Choroid plexus epithelial cell (primary cell): ENCODE measurements at regions not wholly inside any gene's neighbourhood (a gene's known extent, or its start where the extent isn't known, plus 50 kb on each side); places are given as distances from the start of the nearest gene placed in this dataset.

Source experiments
- DNase-seq: peaks from one replicate; pipeline ENCODE4 v3.0.0-alpha.2; 2010; ENCODE audit warnings: low read depth
- H3K4me3 ChIP-seq: 2 replicates; pipeline ENCODE4 v1.5.1; 2011; ENCODE audit warnings: low read depth, mild to moderate bottlenecking, control low read depth, low read length, moderate library complexity
- TF ChIP-seq, protein P1 (sequence below): conservative IDR thresholded peaks from 2 replicates; pipeline ENCODE4 v1.5.1; 2011; ENCODE audit warnings: low read depth, mild to moderate bottlenecking, control low read depth, inconsistent platforms, low read length, moderate library complexity

DNA sequence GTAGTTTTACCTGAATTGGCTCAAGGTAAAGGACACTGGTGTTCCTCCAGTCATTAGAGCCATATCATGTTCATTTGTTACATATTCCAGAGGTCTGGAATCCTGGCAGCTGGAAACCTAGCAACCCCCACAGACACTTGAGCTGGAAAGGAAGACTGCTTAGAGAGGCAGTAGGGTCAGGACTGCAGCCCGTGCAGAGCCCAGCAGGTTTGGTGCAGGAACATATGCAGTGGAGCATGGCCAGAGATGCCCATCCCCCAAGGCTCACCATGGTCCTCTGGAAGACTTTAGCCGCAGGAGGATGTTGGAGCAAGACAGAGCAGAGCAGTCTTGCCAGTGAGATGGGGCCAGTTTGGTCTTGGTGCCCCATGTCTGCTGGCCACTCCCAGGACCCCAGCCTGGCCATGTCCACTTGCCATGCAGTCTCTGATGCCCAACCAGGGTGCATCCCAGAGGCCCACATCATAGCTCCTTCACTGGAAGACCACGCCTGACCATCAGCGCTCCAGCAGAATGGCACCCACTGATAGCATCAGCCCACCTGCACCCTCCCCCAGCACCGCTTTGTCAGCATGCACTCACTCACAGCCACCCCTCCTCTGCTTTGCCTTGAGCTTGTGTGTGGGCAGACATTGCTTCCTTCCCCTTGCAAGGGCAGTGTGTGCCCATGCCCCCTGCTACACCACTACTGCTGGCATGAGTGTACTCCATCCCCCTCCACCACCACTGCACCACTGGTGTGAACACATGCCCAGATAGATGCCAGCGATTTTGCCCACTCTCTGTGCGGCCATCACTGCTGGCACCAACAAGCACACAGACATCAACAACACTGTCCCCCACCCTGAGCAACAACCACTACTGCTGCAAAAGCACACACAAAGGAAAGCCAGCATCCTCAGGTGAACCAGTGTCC lies 190.3 kb upstream of the SPOCK3 start:
- TF ChIP-seq, protein P1, sequence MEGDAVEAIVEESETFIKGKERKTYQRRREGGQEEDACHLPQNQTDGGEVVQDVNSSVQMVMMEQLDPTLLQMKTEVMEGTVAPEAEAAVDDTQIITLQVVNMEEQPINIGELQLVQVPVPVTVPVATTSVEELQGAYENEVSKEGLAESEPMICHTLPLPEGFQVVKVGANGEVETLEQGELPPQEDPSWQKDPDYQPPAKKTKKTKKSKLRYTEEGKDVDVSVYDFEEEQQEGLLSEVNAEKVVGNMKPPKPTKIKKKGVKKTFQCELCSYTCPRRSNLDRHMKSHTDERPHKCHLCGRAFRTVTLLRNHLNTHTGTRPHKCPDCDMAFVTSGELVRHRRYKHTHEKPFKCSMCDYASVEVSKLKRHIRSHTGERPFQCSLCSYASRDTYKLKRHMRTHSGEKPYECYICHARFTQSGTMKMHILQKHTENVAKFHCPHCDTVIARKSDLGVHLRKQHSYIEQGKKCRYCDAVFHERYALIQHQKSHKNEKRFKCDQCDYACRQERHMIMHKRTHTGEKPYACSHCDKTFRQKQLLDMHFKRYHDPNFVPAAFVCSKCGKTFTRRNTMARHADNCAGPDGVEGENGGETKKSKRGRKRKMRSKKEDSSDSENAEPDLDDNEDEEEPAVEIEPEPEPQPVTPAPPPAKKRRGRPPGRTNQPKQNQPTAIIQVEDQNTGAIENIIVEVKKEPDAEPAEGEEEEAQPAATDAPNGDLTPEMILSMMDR: no peak
- H3K4me3 ChIP-seq: no peak overlapping the region
- no peak for DNase-seq

GRCh38 chr4:167428156-167428555 lies 193.9 kb upstream of the SPOCK3 start:
- no peak for DNase-seq
- TF ChIP-seq, protein P1: no peak
- H3K4me3 ChIP-seq: no peak overlapping the region

- no peak overlapping the region for H3K4me3 ChIP-seq
- TF ChIP-seq, protein P1: no peak
- no peak for DNase-seq
Observed at GRCh38 chr4:167431371-167431770, 197.1 kb upstream of the SPOCK3 start.

DNA sequence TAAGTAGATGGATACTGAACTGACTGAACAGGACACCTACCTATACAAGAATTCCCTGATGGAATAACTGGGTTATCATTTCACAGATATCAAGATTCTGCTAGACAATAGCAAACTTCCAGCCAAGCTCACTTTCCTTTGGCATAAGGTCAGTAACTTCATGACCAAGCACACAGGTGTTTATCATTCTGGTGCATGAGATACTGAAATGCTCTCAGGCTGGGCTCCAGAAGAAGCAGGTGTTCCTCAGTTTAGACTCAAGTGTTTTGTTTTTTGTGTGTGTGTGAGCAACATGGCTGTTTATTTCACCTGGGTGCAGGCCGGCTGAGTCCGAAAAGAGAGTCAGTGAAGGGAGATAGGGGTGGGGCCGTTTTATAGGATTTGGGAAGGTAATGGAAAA lies 201.5 kb upstream of the SPOCK3 start:
- TF ChIP-seq, protein P1: no peak
- no peak overlapping the region for H3K4me3 ChIP-seq
- no peak for DNase-seq

- H3K4me3 ChIP-seq: no peak overlapping the region
- DNase-seq: no peak
- TF ChIP-seq, protein P1: no peak
Observed at GRCh38 chr4:167443841-167444240, 209.5 kb upstream of the SPOCK3 start.

- H3K4me3 ChIP-seq: no peak overlapping the region
- TF ChIP-seq, protein P1: no peak
- no peak for DNase-seq
Observed at GRCh38 chr4:167452922-167453430, 218.7 kb upstream of the SPOCK3 start.
